ENCODE measurements at regions not wholly inside any gene's neighbourhood (a gene's known extent, or its start where the extent isn't known, plus 50 kb on each side); places are given as distances from the start of the nearest gene placed in this dataset.

- Histone ChIP-seq H2AFZ (no peak overlapping the region), H3K36me3 (ENCODE audit: insufficient read depth) (no peaks in the 10 kb centered on the region), H3K9me2 (ENCODE audit: insufficient read depth) (no peaks in the 10 kb centered on the region), H3F3A (replicated peaks; ENCODE audit: low read depth) (no peaks in the 10 kb centered on the region), H4K20me1 (replicated peaks; ENCODE audit: insufficient read depth) (no peaks in the 10 kb centered on the region; the same call in 1 of the 2 replicates), H3K27ac (ENCODE audit: low read depth) (no peak overlapping the region), H3K4me1 (ENCODE audit: insufficient read depth) (no peaks in the 10 kb centered on the region), H3K4me3 (no peak overlapping the region), H3K4me2 (no peak overlapping the region), H3K79me2 (replicated peaks; ENCODE audit: insufficient read depth) (no peaks in the 10 kb centered on the region), H3K27me3 (ENCODE audit: insufficient read depth) (no peaks in the 10 kb centered on the region)
- Mint-ChIP-seq H3K36me3 (ENCODE audit: low read depth) (no peaks in the 10 kb centered on the region), H3K4me3 (no peak overlapping the region), H3K27me3 (ENCODE audit: insufficient read depth, low read depth, poor library complexity) (peaks cover 9% of the 10 kb centered on the region), H3K4me1 (peaks cover 2% of the 10 kb centered on the region; the same call in 1 of the 3 replicates), H3K27ac (no peak overlapping the region), H3K9me3 (no peaks in the 10 kb centered on the region; the same call in 2 of the 3 replicates)
- ATAC-seq: no peak
- no peak for DNase-seq (ENCODE audit: low spot score)
- TF ChIP-seq STAT1 (IDR thresholded peaks at IDR 0.05; ENCODE audit: unreplicated experiment) (no peak), ETS1 (IDR thresholded peaks at IDR 0.05) (no peak), ZNF462 (CRISPR knock-in tag; IDR thresholded peaks at IDR 0.05) (no peak), CREB1 (CRISPR knock-in tag; IDR thresholded peaks at IDR 0.05; ENCODE audit: low read depth) (no peak), ZNF331 (CRISPR knock-in tag; IDR thresholded peaks at IDR 0.05; ENCODE audit: low read depth) (no peak), ZNF114 (CRISPR knock-in tag; IDR thresholded peaks at IDR 0.05) (no peak), NANOG (IDR thresholded peaks at IDR 0.05; ENCODE audit: borderline replicate concordance) (no peak), EZH2phosphoT487 (IDR thresholded peaks at IDR 0.05; ENCODE audit: unreplicated experiment) (no peak), CTCF (conservative IDR thresholded peaks at IDR 0.05; ENCODE audit: low read depth in 2 of 2) (no peak), JUNB (IDR thresholded peaks at IDR 0.05; ENCODE audit: unreplicated experiment) (no peak)
These were observed 70.3 kb upstream of the IQSEC1 start for GRCh38 chr3:13143381-13144004.
